Activated CD8-positive, alpha-beta T cell treated with anti-CD3 and anti-CD28 coated beads, Interleukin-2, amount 10 ng/mL, durations not matched to agents 7 days and 5 days (primary cell): ENCODE measurements at regions not wholly inside any gene's neighbourhood (a gene's known extent, or its start where the extent isn't known, plus 50 kb on each side); places are given as distances from the start of the nearest gene placed in this dataset.
A peak's percentile ranks its signal among the peaks of the same experiment; 100 is the strongest.
"Not testable (repeated sequence)": the region's sequence is repeated elsewhere in the genome, so short reads cannot be mapped to it uniquely, and the experiment has no call there.

Experiments used
- ATAC-seq: fragments of 150-1000 bp; cut with Tn5 transposase; one replicate; pipeline ENCODE4 v1.10.0; 2021; ENCODE audit warnings: moderate library complexity
- CTCF ChIA-PET: fragments of 350-600 bp; sonication (Branson Sonifier 250); formaldehyde crosslinking; loops from one replicate; lab custom pipeline; 2021; ENCODE audit warnings: antibody characterized with exemption; lab: Charles Lee
- POLR2A ChIA-PET: fragments of 350-600 bp; sonication (Branson Sonifier 250); formaldehyde crosslinking; loops from one replicate; lab custom pipeline; 2021; ENCODE audit warnings: antibody characterized with exemption; lab: Charles Lee
- DNase-seq: peaks from one replicate; pipeline ENCODE4 v3.0.0-alpha.2; 2020
- H3K27ac Mint-ChIP-seq: one replicate; pipeline ENCODE4 v1.8.0; 2021; ENCODE audit warnings: mild to moderate bottlenecking, mixed read lengths
- H3K27me3 Mint-ChIP-seq: one replicate; pipeline ENCODE4 v1.8.0; 2021; ENCODE audit warnings: low read depth, mixed read lengths
- H3K36me3 Mint-ChIP-seq: one replicate; pipeline ENCODE4 v1.8.0; 2021; ENCODE audit warnings: low read depth, mixed read lengths
- H3K4me1 Mint-ChIP-seq: one replicate; pipeline ENCODE4 v1.8.0; 2021; ENCODE audit warnings: low read depth, mixed read lengths
- H3K4me3 Mint-ChIP-seq: one replicate; pipeline ENCODE4 v1.8.0; 2021; ENCODE audit warnings: mild to moderate bottlenecking, mixed read lengths
- H3K9me3 Mint-ChIP-seq: one replicate; pipeline ENCODE4 v1.8.0; 2022; ENCODE audit warnings: mixed read lengths; ENCODE audit not compliant: insufficient read depth

- ChIA-PET POLR2A (no interaction called here), CTCF (no interaction called here)
- Mint-ChIP-seq H3K4me1 (no peaks in the 10 kb centered on the region), H3K36me3 (no peaks in the 10 kb centered on the region), H3K9me3 (no peaks in the 10 kb centered on the region), H3K27me3 (no peaks in the 10 kb centered on the region), H3K4me3 (no peak overlapping the region), H3K27ac (no peak overlapping the region)
- ATAC-seq, result no peak
- no peak for DNase-seq
Measured at GRCh38 chr3:15936312-15936711, 138.5 kb upstream of the ANKRD28 start.

GRCh38 chr3:15940641-15941040 lies 142.9 kb upstream of the ANKRD28 start:
- ChIA-PET CTCF (no interaction called here), POLR2A (no interaction called here)
- Mint-ChIP-seq H3K4me1 (no peaks in the 10 kb centered on the region), H3K27me3 (peaks cover 5% of the 10 kb centered on the region), H3K36me3 (no peaks in the 10 kb centered on the region), H3K27ac (no peak overlapping the region), H3K4me3 (no peak overlapping the region), H3K9me3 (no peaks in the 10 kb centered on the region)
- DNase-seq (no peak), ATAC-seq (no peak)

- H3K27ac Mint-ChIP-seq, POLR2A ChIA-PET, H3K4me3 Mint-ChIP-seq, H3K27me3 Mint-ChIP-seq, ATAC-seq, H3K36me3 Mint-ChIP-seq, DNase-seq, H3K9me3 Mint-ChIP-seq, H3K4me1 Mint-ChIP-seq: not testable (repeated sequence)
- CTCF ChIA-PET, result interaction anchor here (0.7 kb wide), 1 partner anchor 154 kb away, joined by 3 read pairs; no protein-coding TSS in a partner anchor
Measured at GRCh38 chr3:15941457-15941856, 143.7 kb upstream of the ANKRD28 start.

- ATAC-seq, result no peak
- ChIA-PET POLR2A (no interaction called here), CTCF (no interaction called here)
- H3K27ac Mint-ChIP-seq, result no peak overlapping the region
- no peaks in the 10 kb centered on the region for H3K9me3 Mint-ChIP-seq
- no peaks in the 10 kb centered on the region for H3K36me3 Mint-ChIP-seq
- no peak for DNase-seq
- H3K4me1 Mint-ChIP-seq, result peaks cover 2% of the 10 kb centered on the region
- H3K4me3 Mint-ChIP-seq, result no peak overlapping the region
- H3K27me3 Mint-ChIP-seq, result peaks cover 8% of the 10 kb centered on the region
Measured at GRCh38 chr3:15941958-15942357, 144.2 kb upstream of the ANKRD28 start.

GRCh38 chr3:15942462-15942861 lies 144.7 kb upstream of the ANKRD28 start:
- CTCF ChIA-PET, result no interaction called here
- POLR2A ChIA-PET, result no interaction called here
- H3K4me3 Mint-ChIP-seq, result no peak overlapping the region
- ATAC-seq (no peak), DNase-seq (no peak)
- H3K27ac Mint-ChIP-seq, result no peak overlapping the region
- peaks cover 2% of the 10 kb centered on the region for H3K4me1 Mint-ChIP-seq
- H3K27me3 Mint-ChIP-seq, result peaks cover 8% of the 10 kb centered on the region
- no peaks in the 10 kb centered on the region for H3K9me3 Mint-ChIP-seq
- H3K36me3 Mint-ChIP-seq, result no peaks in the 10 kb centered on the region

- Mint-ChIP-seq H3K9me3 (no peaks in the 10 kb centered on the region), H3K27me3 (peaks cover 8% of the 10 kb centered on the region), H3K27ac (no peak overlapping the region), H3K4me3 (no peak overlapping the region), H3K36me3 (no peaks in the 10 kb centered on the region), H3K4me1 (peaks cover 2% of the 10 kb centered on the region)
- DNase-seq (no peak), ATAC-seq (no peak)
- ChIA-PET POLR2A (no interaction called here), CTCF (interaction anchor here (1.5 kb wide), 1 partner anchor 11 kb away, joined by 4 read pairs; no protein-coding TSS in a partner anchor)
Measured at GRCh38 chr3:15942936-15943335, 145.2 kb upstream of the ANKRD28 start.

GRCh38 chr3:15948388-15948787 lies 150.6 kb upstream of the ANKRD28 start:
- no peak for ATAC-seq
- Mint-ChIP-seq H3K4me1 (peaks cover 2% of the 10 kb centered on the region), H3K9me3 (no peaks in the 10 kb centered on the region), H3K27ac (no peak overlapping the region), H3K36me3 (no peaks in the 10 kb centered on the region), H3K4me3 (no peak overlapping the region), H3K27me3 (peaks cover 6% of the 10 kb centered on the region)
- no peak for DNase-seq
- ChIA-PET POLR2A (no interaction called here), CTCF (no interaction called here)

- no peaks in the 10 kb centered on the region for H3K27me3 Mint-ChIP-seq
- ChIA-PET POLR2A (no interaction called here), CTCF (interaction anchor here (1.0 to 1.8 kb wide), 3 partner anchors 11 to 137 kb away, joined by 3 to 6 read pairs (median 4); no protein-coding TSS in a partner anchor)
- no peaks in the 10 kb centered on the region for H3K4me1 Mint-ChIP-seq
- no peak overlapping the region for H3K4me3 Mint-ChIP-seq
- H3K36me3 Mint-ChIP-seq, result no peaks in the 10 kb centered on the region
- no peaks in the 10 kb centered on the region for H3K9me3 Mint-ChIP-seq
- no peak overlapping the region for H3K27ac Mint-ChIP-seq
- DNase-seq (no peak), ATAC-seq (no peak)
Measured at GRCh38 chr3:15952543-15953175, 154.9 kb upstream of the ANKRD28 start.

GRCh38 chr3:15953841-15954240 lies 156.1 kb upstream of the ANKRD28 start:
- Mint-ChIP-seq H3K4me1 (no peaks in the 10 kb centered on the region), H3K4me3 (no peak overlapping the region), H3K27ac (no peak overlapping the region), H3K27me3 (peaks cover 2% of the 10 kb centered on the region), H3K9me3 (no peaks in the 10 kb centered on the region), H3K36me3 (no peaks in the 10 kb centered on the region)
- ATAC-seq, result peak; percentile 39
- POLR2A ChIA-PET, result no interaction called here
- CTCF ChIA-PET, result interaction anchor here (1.0 to 1.8 kb wide), 6 partner anchors 10 to 294 kb away, joined by 3 to 6 read pairs (median 4); no protein-coding TSS in a partner anchor
- DNase-seq, result no peak

GRCh38 chr3:15955968-15956367 lies 158.2 kb upstream of the ANKRD28 start:
- H3K4me1 Mint-ChIP-seq, result no peaks in the 10 kb centered on the region
- ATAC-seq, result no peak
- peaks cover 5% of the 10 kb centered on the region for H3K27me3 Mint-ChIP-seq
- CTCF ChIA-PET, result interaction anchor here (0.9 kb wide), 1 partner anchor 9 kb away, joined by 3 read pairs; no protein-coding TSS in a partner anchor
- POLR2A ChIA-PET, result no interaction called here
- H3K36me3 Mint-ChIP-seq, result no peaks in the 10 kb centered on the region
- H3K27ac Mint-ChIP-seq, result no peak overlapping the region
- H3K9me3 Mint-ChIP-seq, result no peaks in the 10 kb centered on the region
- DNase-seq, result no peak
- no peak overlapping the region for H3K4me3 Mint-ChIP-seq

- Mint-ChIP-seq H3K36me3 (no peaks in the 10 kb centered on the region), H3K9me3 (no peaks in the 10 kb centered on the region), H3K27me3 (peaks cover 8% of the 10 kb centered on the region), H3K27ac (no peak overlapping the region), H3K4me3 (no peak overlapping the region), H3K4me1 (no peaks in the 10 kb centered on the region)
- ChIA-PET POLR2A (interaction anchor here (0.6 to 0.9 kb wide), 2 partner anchors 8 to 12 kb away, joined by 3 read pairs; no protein-coding TSS in a partner anchor), CTCF (no interaction called here)
- ATAC-seq (no peak), DNase-seq (no peak)
Measured at GRCh38 chr3:15958692-15959433, 161.1 kb upstream of the ANKRD28 start.

- CTCF ChIA-PET, result no interaction called here
- no peaks in the 10 kb centered on the region for H3K4me1 Mint-ChIP-seq
- ATAC-seq (no peak), DNase-seq (no peak)
- H3K27ac Mint-ChIP-seq, result no peak overlapping the region
- H3K4me3 Mint-ChIP-seq, result no peak overlapping the region
- POLR2A ChIA-PET, result no interaction called here
- H3K27me3 Mint-ChIP-seq, result peaks cover 8% of the 10 kb centered on the region
- no peaks in the 10 kb centered on the region for H3K9me3 Mint-ChIP-seq
- no peaks in the 10 kb centered on the region for H3K36me3 Mint-ChIP-seq
Measured at GRCh38 chr3:15959434-15959811, 161.6 kb upstream of the ANKRD28 start.
